ENCODE measurements at regions not wholly inside any gene's neighbourhood (a gene's known extent, or its start where the extent isn't known, plus 50 kb on each side); places are given as distances from the start of the nearest gene placed in this dataset.

DNA sequence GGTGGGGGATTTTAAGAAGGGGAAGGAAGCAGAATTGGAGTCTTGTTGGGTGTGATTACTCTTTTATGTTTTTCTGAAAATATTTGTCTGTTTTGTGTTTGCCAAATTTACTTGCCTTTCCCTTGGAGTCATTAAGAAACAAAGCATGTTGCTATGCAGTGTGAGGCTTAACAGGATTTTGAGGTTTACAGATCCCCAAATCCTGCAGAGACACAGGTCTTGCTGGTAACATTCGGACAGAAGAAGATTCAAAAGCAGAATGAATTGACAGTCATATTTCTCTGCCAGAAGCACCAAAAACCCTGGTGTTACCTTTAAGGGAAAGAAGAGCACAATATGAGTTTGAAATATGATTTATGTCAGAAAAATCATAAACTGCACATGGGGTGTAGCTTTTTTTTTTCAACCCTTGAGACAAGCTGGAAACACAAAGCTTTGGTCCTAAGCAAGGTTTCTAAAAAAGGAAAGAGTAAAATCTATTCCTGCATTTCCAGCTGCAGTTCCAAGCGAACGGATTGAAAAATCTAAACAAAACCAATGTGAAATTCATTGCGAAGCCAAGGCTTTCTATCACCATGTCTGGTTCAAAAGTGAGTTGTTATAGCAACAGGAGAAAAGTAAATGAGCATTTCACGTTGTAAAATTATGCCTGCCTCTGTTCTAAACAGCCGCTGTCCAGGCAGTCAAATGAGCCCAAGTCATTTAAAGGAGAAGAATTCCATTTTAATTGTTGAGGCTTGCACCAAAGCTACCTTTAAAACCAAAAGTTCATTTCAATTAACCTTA, 358.9 kb upstream of the SASH1 start:
- Histone ChIP-seq H3K36me3 (ENCODE audit: control insufficient read depth, insufficient read depth, low read length) (no peaks in the 10 kb centered on the region), H3K4me1 (ENCODE audit: control insufficient read depth, insufficient read depth, low read length) (no peaks in the 10 kb centered on the region), H3K9me3 (ENCODE audit: control insufficient read depth, insufficient read depth, low read length) (peaks cover 2% of the 10 kb centered on the region), H3K27me3 (ENCODE audit: control insufficient read depth, insufficient read depth, low read length) (no peaks in the 10 kb centered on the region), H3K4me3 (ENCODE audit: low read length) (no peak overlapping the region), H3K27ac (ENCODE audit: low read length) (no peak overlapping the region)
- Mint-ChIP-seq H3K9me3 (peaks cover 10 to 14% of the 10 kb centered on the region in 2 donors), H3K4me3 (no peak overlapping the region), H3K4me1 (no peaks in the 10 kb centered on the region), H3K27ac (no peak overlapping the region), H3K27me3 (ENCODE audit: low read depth in 2 of 2) (no peaks in the 10 kb centered on the region), H3K36me3 (no peaks in the 10 kb centered on the region)
- no peak for DNase-seq
- intact Hi-C loops (cut with micrococcal nuclease), result no loop called here
- TF ChIP-seq CTCF (IDR thresholded peaks at IDR 0.05), result no peak
- 82% methylated on average over 6 of the region's 6 CpGs for WGBS (ENCODE audit: insufficient coverage)
- no peak for ATAC-seq

DNA sequence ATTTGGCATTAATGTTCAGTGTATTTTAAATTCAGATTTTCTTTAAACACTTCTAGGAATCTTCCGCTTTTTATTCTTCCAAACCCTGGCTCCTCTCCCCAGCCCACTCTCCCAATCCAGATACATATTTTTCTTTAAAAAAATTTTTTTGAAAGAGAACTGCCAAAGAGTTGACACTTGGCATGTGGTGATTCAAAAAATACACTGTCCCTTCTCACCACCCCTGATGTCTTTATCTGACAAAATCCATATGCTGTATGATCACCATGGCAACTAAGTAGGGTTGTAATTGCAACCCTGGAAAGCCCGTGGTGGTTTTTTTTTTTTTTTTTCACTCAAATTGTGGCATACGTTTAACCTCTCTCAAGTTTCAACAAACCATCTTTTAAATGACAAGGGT, 355.8 kb upstream of the SASH1 start:
- ATAC-seq, result no peak
- no peaks in the 10 kb centered on the region for H3K27me3 Mint-ChIP-seq (ENCODE audit: low read depth in 2 of 2)
- no peak overlapping the region for H3K4me3 Mint-ChIP-seq
- no peaks in the 10 kb centered on the region for H3K4me1 Mint-ChIP-seq
- Histone ChIP-seq H3K4me1 (ENCODE audit: control insufficient read depth, insufficient read depth, low read length) (no peaks in the 10 kb centered on the region), H3K9me3 (ENCODE audit: control insufficient read depth, insufficient read depth, low read length) (peaks cover 7% of the 10 kb centered on the region), H3K27me3 (ENCODE audit: control insufficient read depth, insufficient read depth, low read length) (no peaks in the 10 kb centered on the region), H3K27ac (ENCODE audit: low read length) (no peak overlapping the region), H3K36me3 (ENCODE audit: control insufficient read depth, insufficient read depth, low read length) (no peaks in the 10 kb centered on the region), H3K4me3 (ENCODE audit: low read length) (no peak overlapping the region)
- DNase-seq, result no peak
- H3K9me3 Mint-ChIP-seq, result peaks cover 11 to 14% of the 10 kb centered on the region in 2 donors
- H3K36me3 Mint-ChIP-seq, result peaks cover 4% of the 10 kb centered on the region
- no peak for TF ChIP-seq CTCF (IDR thresholded peaks at IDR 0.05)
- H3K27ac Mint-ChIP-seq, result no peak overlapping the region
- no CpG with 5 or more reads among the region's 3 CpGs for WGBS (ENCODE audit: insufficient coverage)
- intact Hi-C loops (cut with micrococcal nuclease), result no loop called here

DNA sequence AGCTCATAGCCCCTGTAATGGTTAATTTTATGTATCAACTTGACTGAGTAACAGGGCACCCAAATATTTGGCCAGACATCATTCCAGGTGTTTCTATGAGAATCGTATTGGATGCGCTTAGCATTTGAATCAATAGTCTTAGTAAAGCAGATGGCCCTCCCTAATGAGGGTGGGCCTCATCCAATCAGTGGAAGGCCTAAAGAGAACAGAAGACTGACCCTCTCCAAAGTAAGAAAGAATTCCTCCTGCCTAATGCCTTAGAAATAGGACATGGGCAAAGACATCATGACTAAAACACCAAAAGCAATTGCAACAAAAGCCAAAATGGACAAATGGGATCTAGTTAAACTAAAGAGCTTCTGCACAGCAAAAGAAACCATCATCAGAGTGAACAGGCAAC, 352.5 kb upstream of the SASH1 start:
- WGBS (ENCODE audit: insufficient coverage), result 95% methylated on average over 2 of the region's 2 CpGs
- DNase-seq, result no peak
- Histone ChIP-seq H3K36me3 (ENCODE audit: control insufficient read depth, insufficient read depth, low read length) (no peaks in the 10 kb centered on the region), H3K9me3 (ENCODE audit: control insufficient read depth, insufficient read depth, low read length) (peaks cover 7% of the 10 kb centered on the region), H3K27ac (ENCODE audit: low read length) (no peak overlapping the region), H3K4me1 (ENCODE audit: control insufficient read depth, insufficient read depth, low read length) (no peaks in the 10 kb centered on the region), H3K27me3 (ENCODE audit: control insufficient read depth, insufficient read depth, low read length) (no peaks in the 10 kb centered on the region), H3K4me3 (ENCODE audit: low read length) (no peak overlapping the region)
- Mint-ChIP-seq H3K27me3 (ENCODE audit: low read depth in 2 of 2) (no peaks in the 10 kb centered on the region), H3K4me1 (no peaks in the 10 kb centered on the region), H3K27ac (no peak overlapping the region), H3K36me3 (peaks cover 8% of the 10 kb centered on the region), H3K9me3 (peaks cover 14 to 20% of the 10 kb centered on the region in 2 donors), H3K4me3 (no peak overlapping the region)
- intact Hi-C loops (cut with micrococcal nuclease), result no loop called here
- no peak for ATAC-seq
- TF ChIP-seq CTCF (IDR thresholded peaks at IDR 0.05), result no peak

GRCh38 chr6:147991961-147992360, 350.7 kb upstream of the SASH1 start:
- no peaks in the 10 kb centered on the region for H3K4me1 ChIP-seq (ENCODE audit: control insufficient read depth, insufficient read depth, low read length)
- H3K27me3 ChIP-seq (ENCODE audit: control insufficient read depth, insufficient read depth, low read length), result no peaks in the 10 kb centered on the region
- Mint-ChIP-seq H3K27ac (no peak overlapping the region), H3K4me3 (no peak overlapping the region), H3K36me3 (peaks cover 8% of the 10 kb centered on the region), H3K9me3 (peaks cover 13 to 15% of the 10 kb centered on the region in 2 donors), H3K4me1 (no peaks in the 10 kb centered on the region), H3K27me3 (ENCODE audit: low read depth in 2 of 2) (no peaks in the 10 kb centered on the region)
- TF ChIP-seq CTCF (IDR thresholded peaks at IDR 0.05), result no peak
- 84% methylated on average over 3 of the region's 3 CpGs for WGBS (ENCODE audit: insufficient coverage)
- intact Hi-C loops (cut with micrococcal nuclease), result no loop called here
- no peak overlapping the region for H3K27ac ChIP-seq (ENCODE audit: low read length)
- no peak for DNase-seq
- H3K9me3 ChIP-seq (ENCODE audit: control insufficient read depth, insufficient read depth, low read length), result peaks cover 7% of the 10 kb centered on the region
- H3K4me3 ChIP-seq (ENCODE audit: low read length), result no peak overlapping the region
- no peak for ATAC-seq
- no peaks in the 10 kb centered on the region for H3K36me3 ChIP-seq (ENCODE audit: control insufficient read depth, insufficient read depth, low read length)
